ENCODE measurements at regions not wholly inside any gene's neighbourhood (a gene's known extent, or its start where the extent isn't known, plus 50 kb on each side); places are given as distances from the start of the nearest gene placed in this dataset.

DNA sequence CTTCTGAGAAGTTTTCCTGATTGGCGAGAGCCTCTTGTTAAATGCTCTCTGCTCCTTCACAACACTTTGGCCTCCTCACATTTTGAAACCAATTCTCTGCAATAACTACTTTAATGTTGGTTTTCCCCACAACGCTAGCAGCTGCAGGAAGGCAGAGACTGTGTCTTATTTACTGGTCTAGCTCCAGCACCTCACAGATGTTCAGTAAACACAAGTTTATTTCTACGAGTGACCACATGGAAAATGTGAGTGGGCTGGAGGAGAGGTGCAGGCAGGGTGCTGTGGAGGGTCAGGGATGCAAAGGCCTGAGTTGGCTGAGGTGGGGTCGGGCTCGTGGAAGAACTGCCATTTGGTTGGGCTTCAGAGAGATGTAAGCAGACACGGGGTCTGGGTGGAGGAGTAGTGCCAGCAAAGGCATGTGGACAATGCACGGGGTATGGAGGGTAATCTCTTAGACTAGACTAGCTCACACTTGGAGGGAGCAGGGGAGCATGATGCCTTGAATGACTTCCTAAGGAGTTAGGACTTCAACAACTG, 117.4 kb upstream of the RTL1 start:
- no peak for DNase-seq (ENCODE audit: low read depth in 1 of 2, low spot score in 1 of 2)
- in situ Hi-C loops (cut with HindIII; ENCODE audit: low pct_unique_long_range_greater_than_20kb, low sequenced_read_pairs), result no loop called here
- TF ChIP-seq JUND (IDR thresholded peaks at IDR 0.05; ENCODE audit: low read depth), result no peak

DNA sequence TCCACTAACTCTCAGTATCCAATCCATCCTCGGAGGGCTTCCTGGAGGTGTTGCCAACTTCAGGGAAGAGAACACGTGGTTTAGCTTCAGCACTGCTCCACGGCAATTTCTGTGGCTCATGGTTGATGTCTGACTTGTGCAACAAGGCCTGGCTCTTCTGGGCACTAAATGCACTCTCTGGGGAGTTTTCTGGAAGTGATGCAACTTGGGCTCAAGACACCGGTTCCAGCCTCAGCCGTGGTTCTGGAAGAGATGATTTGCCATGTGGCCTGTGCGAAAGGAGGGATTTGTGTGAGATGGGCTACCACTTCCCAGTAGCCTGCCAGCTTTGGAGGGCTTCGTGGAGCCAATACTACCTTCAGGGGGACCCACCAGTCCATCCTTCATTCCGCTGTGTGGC, 118.6 kb upstream of the RTL1 start:
- in situ Hi-C loops (cut with HindIII; ENCODE audit: low pct_unique_long_range_greater_than_20kb, low sequenced_read_pairs), result no loop called here
- DNase-seq (ENCODE audit: low read depth in 1 of 2, low spot score in 1 of 2), result no peak
- TF ChIP-seq JUND (IDR thresholded peaks at IDR 0.05; ENCODE audit: low read depth), result no peak

DNA sequence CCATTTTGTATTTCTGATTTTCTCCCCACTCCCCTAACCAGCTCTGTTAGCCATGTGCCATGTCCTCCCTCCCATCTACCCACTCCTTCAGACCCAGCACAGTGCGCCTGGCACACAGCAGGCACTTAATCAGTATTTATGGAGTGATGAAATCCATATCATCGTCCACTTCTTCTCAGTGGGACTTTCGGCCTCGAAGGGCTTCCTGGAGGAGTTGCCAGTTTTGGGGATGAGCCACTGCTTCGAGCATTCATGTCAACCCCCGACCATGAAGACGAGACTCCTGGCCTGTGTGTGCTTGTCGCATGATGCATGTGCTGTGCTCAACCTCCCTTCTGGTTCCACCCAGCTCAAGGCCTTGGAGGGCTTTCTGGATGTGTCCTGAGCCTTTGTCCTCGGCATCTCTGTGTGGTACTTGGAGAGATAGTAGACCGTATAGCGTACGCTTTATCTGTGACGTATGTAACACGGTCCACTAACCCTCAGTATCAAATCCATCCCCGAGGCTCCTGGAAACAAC, 119.5 kb upstream of the RTL1 start:
- no peak for TF ChIP-seq JUND (IDR thresholded peaks at IDR 0.05; ENCODE audit: low read depth)
- in situ Hi-C loops (cut with HindIII; ENCODE audit: low pct_unique_long_range_greater_than_20kb, low sequenced_read_pairs), result no loop called here
- DNase-seq (ENCODE audit: low read depth in 1 of 2, low spot score in 1 of 2), result no peak

DNA sequence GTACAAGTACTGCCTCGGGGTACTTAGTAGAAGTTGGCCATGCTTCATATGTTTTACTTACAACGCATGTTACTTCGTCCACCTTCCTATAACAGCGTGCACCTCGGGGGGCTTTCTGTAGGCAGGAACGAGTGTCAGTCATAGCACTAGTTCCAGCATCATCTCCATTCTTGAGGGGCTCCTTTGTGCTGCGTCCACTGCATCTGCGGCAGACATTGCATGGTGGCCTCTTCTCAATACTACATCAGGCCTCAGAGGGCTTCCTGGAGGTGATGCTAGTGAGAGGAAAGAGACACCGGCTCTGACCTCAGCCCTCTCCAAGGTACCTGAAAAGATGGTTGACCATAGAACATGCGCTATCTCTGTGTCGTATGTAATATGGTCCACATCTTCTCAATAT, 121.2 kb upstream of the RTL1 start:
- in situ Hi-C loops (cut with HindIII; ENCODE audit: low pct_unique_long_range_greater_than_20kb, low sequenced_read_pairs), result no loop called here
- DNase-seq (ENCODE audit: low read depth in 1 of 2, low spot score in 1 of 2), result no peak
- TF ChIP-seq JUND (IDR thresholded peaks at IDR 0.05; ENCODE audit: low read depth), result no peak

DNA sequence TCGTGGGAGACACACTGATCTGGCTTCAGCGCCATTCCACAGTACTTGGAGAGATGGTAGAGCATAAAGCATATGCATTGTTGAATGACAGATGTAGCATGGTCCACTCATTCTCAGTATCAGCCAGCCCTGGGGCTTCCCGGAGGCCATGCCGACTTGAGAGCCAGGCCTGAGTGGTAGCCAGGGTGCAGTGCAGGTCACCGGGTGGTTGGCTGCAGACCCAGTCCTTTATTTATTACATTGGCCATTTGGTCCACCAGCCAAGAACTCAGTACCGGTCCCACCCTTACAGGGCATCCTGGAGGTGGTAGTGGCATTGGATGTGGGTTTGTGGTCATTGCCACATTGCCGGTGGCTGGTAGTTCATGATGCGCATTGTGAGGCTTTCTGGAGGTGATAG, 121.6 kb upstream of the RTL1 start:
- no peak for TF ChIP-seq JUND (IDR thresholded peaks at IDR 0.05; ENCODE audit: low read depth)
- in situ Hi-C loops (cut with HindIII; ENCODE audit: low pct_unique_long_range_greater_than_20kb, low sequenced_read_pairs), result no loop called here
- DNase-seq (ENCODE audit: low read depth in 1 of 2, low spot score in 1 of 2), result no peak

DNA sequence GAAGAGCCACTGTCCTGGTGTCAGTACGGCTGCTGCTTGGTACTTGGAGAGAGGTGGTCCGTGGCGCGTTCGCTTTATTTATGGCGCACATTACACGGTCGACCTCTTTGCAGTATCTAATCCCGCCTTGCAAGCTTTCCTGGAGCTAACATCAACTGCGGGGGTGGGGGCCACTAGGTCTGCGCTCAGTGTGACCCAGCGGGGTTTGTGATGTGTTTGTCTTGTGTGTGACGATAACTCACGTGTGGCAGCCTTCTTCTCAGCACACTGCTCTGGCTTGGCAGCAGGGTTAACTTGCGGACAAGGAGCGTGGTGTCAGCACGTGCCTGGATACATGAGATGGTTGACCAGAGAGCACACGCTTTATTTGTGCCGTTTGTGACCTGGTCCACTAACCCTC, 122.2 kb upstream of the RTL1 start:
- no peak for DNase-seq (ENCODE audit: low read depth in 1 of 2, low spot score in 1 of 2)
- TF ChIP-seq JUND (IDR thresholded peaks at IDR 0.05; ENCODE audit: low read depth), result no peak

DNA sequence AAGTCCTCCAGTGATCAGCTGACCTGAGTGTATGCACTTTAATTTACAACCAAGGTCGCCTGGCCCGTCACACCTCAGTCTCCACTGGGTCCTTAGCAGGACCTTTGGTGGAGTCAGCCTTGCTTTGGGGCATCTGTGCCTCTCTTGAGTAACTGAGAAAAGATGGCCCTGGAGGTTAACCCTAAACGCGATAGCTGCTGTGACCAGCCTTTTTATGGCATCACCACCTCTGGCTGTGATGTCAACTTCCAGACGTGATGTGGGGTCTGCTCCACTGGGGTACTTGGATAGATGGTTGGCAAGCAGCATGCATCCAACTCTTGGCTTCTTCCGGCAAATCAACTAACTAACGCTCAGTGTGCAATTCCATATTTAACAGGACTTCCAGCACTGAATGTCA, 122.8 kb upstream of the RTL1 start:
- no peak for DNase-seq (ENCODE audit: low read depth in 1 of 2, low spot score in 1 of 2)
- in situ Hi-C loops (cut with HindIII; ENCODE audit: low pct_unique_long_range_greater_than_20kb, low sequenced_read_pairs), result no loop called here
- TF ChIP-seq JUND (IDR thresholded peaks at IDR 0.05; ENCODE audit: low read depth), result no peak

More for the DNA sequence above, 122.2 kb upstream of the RTL1 start:
- in situ Hi-C loops (cut with HindIII; ENCODE audit: low pct_unique_long_range_greater_than_20kb, low sequenced_read_pairs), result no loop called here

DNA sequence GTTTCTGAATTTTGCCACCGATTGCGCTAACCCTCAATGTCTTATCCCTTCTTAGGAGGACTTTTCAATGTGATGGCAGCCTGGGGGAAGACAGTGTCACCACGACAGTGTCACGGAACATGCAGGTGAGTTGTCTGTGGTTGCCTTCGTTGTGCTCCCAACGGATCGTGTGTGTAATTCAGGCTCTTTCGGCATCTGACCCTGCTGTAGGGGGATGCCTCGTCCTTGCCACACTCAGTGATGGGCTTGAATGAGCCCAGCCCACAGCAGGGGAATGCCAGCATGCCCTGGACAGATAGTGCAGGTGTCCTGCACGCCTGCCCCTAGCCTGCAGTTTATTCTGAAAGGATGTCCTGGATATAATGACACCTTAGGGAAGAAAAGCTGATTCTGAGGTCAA, 123.8 kb upstream of the RTL1 start:
- in situ Hi-C loops (cut with HindIII; ENCODE audit: low pct_unique_long_range_greater_than_20kb, low sequenced_read_pairs), result no loop called here
- TF ChIP-seq JUND (IDR thresholded peaks at IDR 0.05; ENCODE audit: low read depth), result no peak

DNA sequence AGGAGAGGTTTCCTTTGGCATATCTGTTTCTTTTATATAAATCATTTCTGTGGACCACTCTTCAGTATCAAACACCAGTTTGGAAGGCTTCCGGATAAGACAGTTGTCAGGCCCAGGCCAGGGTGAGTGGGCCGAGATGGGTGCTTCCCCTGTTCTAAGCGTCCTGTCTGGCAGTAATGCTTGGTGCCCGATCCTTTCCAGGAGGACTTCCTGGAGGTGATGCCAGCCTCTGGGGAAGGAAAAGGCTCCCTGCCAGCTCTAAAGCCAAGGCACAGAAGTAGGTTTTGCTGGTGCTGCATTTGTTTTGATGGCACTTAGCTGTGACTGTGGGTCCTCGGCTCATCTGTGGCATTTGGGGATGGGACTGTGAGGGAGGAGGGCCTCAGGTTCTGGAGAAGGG, 124.4 kb upstream of the RTL1 start:
- DNase-seq (ENCODE audit: low read depth in 1 of 2, low spot score in 1 of 2), result no peak
- TF ChIP-seq JUND (IDR thresholded peaks at IDR 0.05; ENCODE audit: low read depth), result no peak
- in situ Hi-C loops (cut with HindIII; ENCODE audit: low pct_unique_long_range_greater_than_20kb, low sequenced_read_pairs), result no loop called here

More for the DNA sequence above, 123.8 kb upstream of the RTL1 start:
- no peak for DNase-seq (ENCODE audit: low read depth in 1 of 2, low spot score in 1 of 2)

DNA sequence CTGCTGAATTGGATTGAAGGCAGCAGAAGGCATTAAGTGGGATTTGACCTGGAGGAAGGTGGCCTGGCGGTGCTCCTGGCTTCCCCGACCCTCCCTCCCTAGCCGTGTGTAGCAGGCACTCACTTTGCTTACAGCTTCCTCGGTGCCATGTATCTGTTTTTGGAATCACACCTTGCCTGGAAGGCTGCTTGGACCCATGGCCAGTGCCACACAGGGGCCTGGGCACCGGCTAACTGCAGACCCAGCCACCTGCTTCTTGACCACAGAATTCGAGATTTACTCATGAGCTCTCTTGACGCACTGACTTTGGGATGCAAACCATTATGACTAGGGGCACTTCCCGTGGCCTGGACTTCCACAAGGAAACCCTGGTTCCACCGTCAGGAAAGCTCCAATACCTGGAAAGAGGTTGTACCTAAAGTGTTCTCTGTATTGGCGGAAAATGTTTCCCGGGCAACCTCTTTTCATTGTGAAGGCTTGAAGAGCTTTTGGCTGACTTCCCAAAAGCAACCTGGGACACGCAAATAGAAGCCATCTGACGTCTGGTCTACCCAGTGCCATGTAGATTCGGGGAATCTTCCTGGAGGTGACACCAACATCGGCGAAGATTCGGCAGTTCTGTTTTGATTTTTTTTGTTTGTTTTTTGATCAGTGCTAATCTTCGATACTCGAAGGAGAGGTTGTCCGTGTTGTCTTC, 125.6 kb upstream of the RTL1 start:
- in situ Hi-C loops (cut with HindIII; ENCODE audit: low pct_unique_long_range_greater_than_20kb, low sequenced_read_pairs), result no loop called here
- DNase-seq (ENCODE audit: low read depth in 1 of 2, low spot score in 1 of 2), result no peak
- no peak for TF ChIP-seq JUND (IDR thresholded peaks at IDR 0.05; ENCODE audit: low read depth)

DNA sequence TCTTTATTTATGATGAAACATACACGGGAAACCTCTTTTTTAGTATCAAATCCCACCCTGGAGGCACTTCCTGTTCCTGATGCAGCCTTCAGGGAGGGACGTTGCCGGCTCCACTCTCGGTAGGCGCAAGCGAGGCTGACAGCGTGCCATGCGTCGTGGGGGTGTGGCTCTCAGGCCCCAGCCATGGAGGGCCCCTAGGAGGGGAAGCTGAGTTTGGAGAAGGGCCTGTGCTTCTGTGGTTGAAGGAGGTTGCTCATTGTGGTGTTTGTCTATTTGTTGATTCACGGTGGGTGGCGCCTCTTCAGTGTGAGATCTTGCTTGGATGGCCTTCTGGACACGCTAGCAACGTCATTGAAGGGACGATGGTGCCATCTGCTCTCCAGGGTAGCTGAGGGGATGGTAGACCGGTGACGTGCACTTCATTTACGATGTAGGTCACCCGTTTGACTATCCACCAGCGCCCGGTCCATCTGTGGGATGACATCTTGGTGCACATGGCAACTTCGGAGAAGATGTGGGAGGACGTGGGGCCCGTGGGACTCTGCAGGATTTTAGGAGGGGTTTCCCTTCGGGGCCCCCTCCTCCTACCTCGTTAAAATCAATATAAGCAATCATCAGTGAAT, 126.3 kb upstream of the RTL1 start:
- in situ Hi-C loops (cut with HindIII; ENCODE audit: low pct_unique_long_range_greater_than_20kb, low sequenced_read_pairs), result no loop called here
- TF ChIP-seq JUND (IDR thresholded peaks at IDR 0.05; ENCODE audit: low read depth), result no peak
- no peak for DNase-seq (ENCODE audit: low read depth in 1 of 2, low spot score in 1 of 2)

DNA sequence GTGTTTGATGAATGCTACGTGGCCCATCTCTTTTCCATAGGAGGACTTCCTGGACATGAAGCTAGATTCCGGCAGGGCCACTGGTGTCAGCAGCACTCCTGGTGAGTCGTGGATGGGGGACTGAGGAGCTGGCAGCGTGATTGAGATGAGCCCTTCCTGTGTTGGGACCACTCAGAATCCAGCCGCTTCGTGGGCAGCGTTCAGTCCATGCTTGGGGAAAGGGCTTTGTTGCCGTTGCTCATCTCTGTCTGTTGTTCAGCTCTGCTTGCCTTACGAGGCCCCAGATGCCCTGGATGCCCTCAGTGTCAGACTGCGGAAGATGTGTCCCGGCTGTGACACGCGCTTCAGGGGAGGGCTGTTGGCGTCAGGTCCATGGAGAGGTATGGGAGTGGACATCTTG, 127.1 kb upstream of the RTL1 start:
- no peak for DNase-seq (ENCODE audit: low read depth in 1 of 2, low spot score in 1 of 2)
- TF ChIP-seq JUND (IDR thresholded peaks at IDR 0.05; ENCODE audit: low read depth), result no peak
- in situ Hi-C loops (cut with HindIII; ENCODE audit: low pct_unique_long_range_greater_than_20kb, low sequenced_read_pairs), result no loop called here

DNA sequence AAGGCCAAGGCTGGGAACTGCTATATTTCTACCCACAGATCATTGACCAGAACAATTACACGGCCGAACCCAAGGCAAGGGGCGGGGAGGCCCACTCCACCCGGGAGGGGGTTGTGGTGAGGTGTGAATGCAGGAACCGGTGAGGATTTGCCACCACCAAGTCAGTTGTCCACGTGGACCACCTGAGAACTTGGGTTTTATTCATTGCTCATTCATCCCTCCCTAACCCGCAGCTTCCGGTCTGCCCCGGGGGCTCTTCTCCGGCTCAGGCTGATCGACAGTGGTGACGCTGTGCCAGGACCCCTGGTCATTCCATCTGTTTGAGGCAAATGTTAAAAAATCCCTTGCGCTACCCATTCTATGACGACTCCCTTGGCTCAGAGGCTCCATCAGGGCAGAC, 127.7 kb upstream of the RTL1 start:
- in situ Hi-C loops (cut with HindIII; ENCODE audit: low pct_unique_long_range_greater_than_20kb, low sequenced_read_pairs), result no loop called here
- no peak for DNase-seq (ENCODE audit: low read depth in 1 of 2, low spot score in 1 of 2)
- TF ChIP-seq JUND (IDR thresholded peaks at IDR 0.05; ENCODE audit: low read depth), result no peak
